NCI-H1694 (cell line): ENCODE measurements at regions not wholly inside any gene's neighbourhood (a gene's known extent, or its start where the extent isn't known, plus 50 kb on each side); places are given as distances from the start of the nearest gene placed in this dataset.

Experiments
- DNase-seq: peaks from one replicate; lab custom pipeline; 2025; lab: John Stamatoyannopoulos, UW

GRCh38 chr21:36630485-36631206 is 68.3 kb upstream of the SIM2 start:
- peak; percentile 79 for DNase-seq

GRCh38 chr21:36636016-36636415 is 62.9 kb upstream of the SIM2 start:
- no peak for DNase-seq

- DNase-seq: no peak
These were observed 62.5 kb upstream of the SIM2 start for GRCh38 chr21:36636439-36636838.

- DNase-seq: no peak
These were observed 59.1 kb upstream of the SIM2 start for GRCh38 chr21:36639769-36640168.

- DNase-seq: no peak
These were observed 58.7 kb upstream of the SIM2 start for GRCh38 chr21:36640174-36640720.

- no peak for DNase-seq
These were observed 58.1 kb upstream of the SIM2 start for GRCh38 chr21:36640721-36641244.

GRCh38 chr21:36641346-36641745 is 57.6 kb upstream of the SIM2 start:
- DNase-seq: no peak

GRCh38 chr21:36641886-36642285 is 57.0 kb upstream of the SIM2 start:
- no peak for DNase-seq

GRCh38 chr21:36642777-36643176 is 56.1 kb upstream of the SIM2 start:
- DNase-seq: no peak

GRCh38 chr21:36643374-36644250 is 55.3 kb upstream of the SIM2 start:
- no peak for DNase-seq

GRCh38 chr21:36646011-36646410 is 52.9 kb upstream of the SIM2 start:
- DNase-seq: no peak

GRCh38 chr21:36646645-36647044 is 52.3 kb upstream of the SIM2 start:
- DNase-seq: no peak

- no peak for DNase-seq
These were observed 51.4 kb upstream of the SIM2 start for GRCh38 chr21:36647279-36648093.
